MCF 10A (cell line): ENCODE measurements at regions not wholly inside any gene's neighbourhood (a gene's known extent, or its start where the extent isn't known, plus 50 kb on each side); places are given as distances from the start of the nearest gene placed in this dataset.

Experiments
- BruUV-seq: library from RNA; stranded (reverse); fragments of 400-500 nt; replicated peaks from 2 replicates; lab custom pipeline; 2021; lab: Mats Ljungman, UMichigan
- CTCF ChIA-PET: fragments of 300-600 bp; sonication (Branson Sonifier 250); formaldehyde crosslinking; extraction: SDS; loops from one replicate; lab custom pipeline; 2021; ENCODE audit warnings: antibody characterized with exemption, inconsistent platforms; lab: Yijun Ruan, JAX
- POLR2A ChIA-PET: fragments of 300-600, 350-650 bp; sonication (Branson Sonifier 250); formaldehyde crosslinking; extraction: SDS; loops from one replicate; lab custom pipeline; 2020; ENCODE audit warnings: antibody characterized with exemption, inconsistent platforms; lab: Yijun Ruan, JAX
- DNase-seq: peaks from one replicate; pipeline ENCODE4 v3.0.0-alpha.2; 2018; ENCODE audit not compliant: unreplicated experiment
- H3K27ac Mint-ChIP-seq: one replicate; pipeline ENCODE4 v1.8.0; 2022; ENCODE audit warnings: mild to moderate bottlenecking, low read depth, mixed read lengths; ENCODE audit not compliant: unreplicated experiment
- H3K27me3 Mint-ChIP-seq: one replicate; pipeline ENCODE4 v1.8.0; 2022; ENCODE audit warnings: mixed read lengths; ENCODE audit not compliant: insufficient read depth, unreplicated experiment
- H3K36me3 Mint-ChIP-seq: one replicate; pipeline ENCODE4 v1.8.0; 2022; ENCODE audit warnings: mild to moderate bottlenecking, moderate library complexity, mixed read lengths; ENCODE audit not compliant: insufficient read depth, unreplicated experiment
- H3K4me1 Mint-ChIP-seq: one replicate; pipeline ENCODE4 v1.8.0; 2022; ENCODE audit warnings: mixed read lengths; ENCODE audit not compliant: insufficient read depth, unreplicated experiment
- H3K4me3 Mint-ChIP-seq: one replicate; pipeline ENCODE4 v1.8.0; 2022; ENCODE audit warnings: mild to moderate bottlenecking, moderate library complexity, mixed read lengths; ENCODE audit not compliant: unreplicated experiment
- H3K9me3 Mint-ChIP-seq: one replicate; pipeline ENCODE4 v1.8.0; 2022; ENCODE audit warnings: mixed read lengths; ENCODE audit not compliant: unreplicated experiment
- CTCF ChIP-seq: fragments of 200-600 bp; IDR thresholded peaks from one replicate; pipeline ENCODE4 v1.8.0; 2022; ENCODE audit warnings: antibody characterized with exemption, mild to moderate bottlenecking; ENCODE audit not compliant: unreplicated experiment
- intact Hi-C: fragments of 100-400 bp; cut with micrococcal nuclease; formaldehyde crosslinking; loops from 2 replicates; pipeline ENCODE4 v1.14.1; 2022

GRCh38 chr7:4319280-4319679 lies 362.8 kb upstream of the FOXK1 start:
- DNase-seq, result no peak
- POLR2A ChIA-PET, result no interaction called here
- CTCF ChIA-PET, result no interaction called here
- Mint-ChIP-seq H3K27me3 (peaks cover 20% of the 10 kb centered on the region), H3K4me3 (no peak overlapping the region), H3K4me1 (no peaks in the 10 kb centered on the region), H3K9me3 (peaks cover 2% of the 10 kb centered on the region), H3K36me3 (no peaks in the 10 kb centered on the region), H3K27ac (no peak overlapping the region)
- intact Hi-C loops, result no loop called here
- no TSS peak for BruUV-seq
- TF ChIP-seq CTCF, result no peak

- Mint-ChIP-seq H3K4me3 (no peak overlapping the region), H3K4me1 (no peaks in the 10 kb centered on the region), H3K27ac (no peak overlapping the region), H3K36me3 (no peaks in the 10 kb centered on the region), H3K27me3 (no peaks in the 10 kb centered on the region), H3K9me3 (peaks cover 7% of the 10 kb centered on the region)
- no peak for TF ChIP-seq CTCF
- POLR2A ChIA-PET, result no interaction called here
- DNase-seq, result no peak
- no TSS peak for BruUV-seq
- CTCF ChIA-PET, result no interaction called here
- intact Hi-C loops, result no loop called here
Observed at GRCh38 chr7:4325732-4326131, 356.4 kb upstream of the FOXK1 start.

GRCh38 chr7:4331711-4332110 lies 350.4 kb upstream of the FOXK1 start:
- H3K27me3 Mint-ChIP-seq, result no peaks in the 10 kb centered on the region
- ChIA-PET POLR2A (no interaction called here), CTCF (no interaction called here)
- DNase-seq, result no peak
- no peaks in the 10 kb centered on the region for H3K9me3 Mint-ChIP-seq
- TF ChIP-seq CTCF, result no peak
- no peak overlapping the region for H3K27ac Mint-ChIP-seq
- H3K36me3 Mint-ChIP-seq, result no peaks in the 10 kb centered on the region
- no TSS peak for BruUV-seq
- no peaks in the 10 kb centered on the region for H3K4me1 Mint-ChIP-seq
- no peak overlapping the region for H3K4me3 Mint-ChIP-seq
- intact Hi-C loops, result no loop called here

DNA sequence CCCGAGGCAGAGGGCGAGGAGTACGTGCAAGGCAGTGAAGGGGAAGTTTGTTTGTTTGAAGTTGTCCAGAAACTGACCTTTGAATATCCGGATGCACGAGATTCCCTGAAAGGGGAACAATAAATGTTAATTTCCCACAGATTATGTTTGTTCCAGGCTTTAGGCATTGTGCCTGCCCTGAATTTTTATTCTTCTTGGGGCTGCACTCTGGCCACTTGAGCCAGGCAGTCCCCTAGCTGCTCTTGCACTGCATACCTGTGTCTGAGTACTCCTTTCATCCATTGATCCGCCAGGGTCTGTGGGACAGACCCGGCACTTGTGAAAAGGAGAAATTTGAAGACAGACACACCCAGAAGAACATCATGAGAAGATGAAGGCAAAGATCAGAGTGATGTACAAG lies 343.5 kb upstream of the FOXK1 start:
- Mint-ChIP-seq H3K27ac (no peak overlapping the region), H3K36me3 (peaks cover 7% of the 10 kb centered on the region), H3K9me3 (peaks cover 11% of the 10 kb centered on the region), H3K27me3 (no peaks in the 10 kb centered on the region), H3K4me1 (no peaks in the 10 kb centered on the region), H3K4me3 (no peak overlapping the region)
- BruUV-seq, result no TSS peak
- intact Hi-C loops, result no loop called here
- ChIA-PET CTCF (no interaction called here), POLR2A (no interaction called here)
- TF ChIP-seq CTCF, result no peak
- no peak for DNase-seq
